ENCODE measurements at regions not wholly inside any gene's neighbourhood (a gene's known extent, or its start where the extent isn't known, plus 50 kb on each side); places are given as distances from the start of the nearest gene placed in this dataset.

DNA sequence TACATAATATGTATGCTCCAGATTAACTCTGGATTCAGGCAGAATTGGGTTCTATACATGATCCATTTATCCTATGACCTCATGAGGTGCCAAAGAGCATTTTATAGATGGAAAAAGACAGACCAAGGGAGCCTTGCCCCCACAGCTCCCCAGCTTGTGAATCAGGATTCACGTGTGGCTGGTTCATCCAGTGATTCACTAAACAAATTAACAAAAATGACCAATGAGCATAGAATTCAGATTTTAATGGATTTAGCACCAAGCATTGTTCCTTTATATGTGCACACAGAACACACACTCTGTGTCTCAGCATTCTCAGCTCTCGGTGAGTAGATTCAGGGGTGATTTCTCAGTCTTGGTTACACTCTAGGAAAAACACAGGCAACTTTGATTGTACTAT lies 51.7 kb upstream of the BARHL2 start:
- DNase-seq, result no peak
- Histone ChIP-seq H3K4me3 (no peak overlapping the region), H3K27me3 (no peaks in the 10 kb centered on the region), H3K27ac (no peak overlapping the region), H3K36me3 (no peaks in the 10 kb centered on the region), H3K9me3 (no peaks in the 10 kb centered on the region), H3K4me1 (no peaks in the 10 kb centered on the region)
- no peak for TF ChIP-seq POLR2A (IDR thresholded peaks at IDR 0.05)
- TF ChIP-seq, protein P1, sequence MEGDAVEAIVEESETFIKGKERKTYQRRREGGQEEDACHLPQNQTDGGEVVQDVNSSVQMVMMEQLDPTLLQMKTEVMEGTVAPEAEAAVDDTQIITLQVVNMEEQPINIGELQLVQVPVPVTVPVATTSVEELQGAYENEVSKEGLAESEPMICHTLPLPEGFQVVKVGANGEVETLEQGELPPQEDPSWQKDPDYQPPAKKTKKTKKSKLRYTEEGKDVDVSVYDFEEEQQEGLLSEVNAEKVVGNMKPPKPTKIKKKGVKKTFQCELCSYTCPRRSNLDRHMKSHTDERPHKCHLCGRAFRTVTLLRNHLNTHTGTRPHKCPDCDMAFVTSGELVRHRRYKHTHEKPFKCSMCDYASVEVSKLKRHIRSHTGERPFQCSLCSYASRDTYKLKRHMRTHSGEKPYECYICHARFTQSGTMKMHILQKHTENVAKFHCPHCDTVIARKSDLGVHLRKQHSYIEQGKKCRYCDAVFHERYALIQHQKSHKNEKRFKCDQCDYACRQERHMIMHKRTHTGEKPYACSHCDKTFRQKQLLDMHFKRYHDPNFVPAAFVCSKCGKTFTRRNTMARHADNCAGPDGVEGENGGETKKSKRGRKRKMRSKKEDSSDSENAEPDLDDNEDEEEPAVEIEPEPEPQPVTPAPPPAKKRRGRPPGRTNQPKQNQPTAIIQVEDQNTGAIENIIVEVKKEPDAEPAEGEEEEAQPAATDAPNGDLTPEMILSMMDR (IDR thresholded peaks at IDR 0.05), result no peak
- intact Hi-C loops (cut with DNase I; ENCODE audit: low total_unique reads), result no loop called here

DNA sequence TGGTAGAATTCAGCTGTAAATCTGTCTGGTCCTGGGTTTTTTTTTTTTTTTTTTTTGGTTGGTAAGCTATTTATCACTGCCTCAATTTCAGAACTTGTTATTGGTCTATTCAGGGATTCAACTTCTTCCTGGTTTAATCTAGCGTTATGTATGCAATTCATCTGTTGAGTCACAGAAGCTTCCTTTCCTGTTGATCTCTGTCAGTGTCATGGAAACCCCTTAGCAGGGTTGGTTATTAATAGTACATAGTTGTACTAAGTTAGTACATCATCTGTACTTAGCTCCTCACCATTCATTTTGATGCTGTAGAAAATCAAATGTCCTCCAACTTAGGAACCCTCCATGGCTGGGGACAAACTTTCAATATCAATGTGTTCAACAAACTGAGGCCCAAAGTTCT lies 51.0 kb upstream of the BARHL2 start:
- no peak overlapping the region for H3K27ac ChIP-seq
- no peak overlapping the region for H3K4me3 ChIP-seq
- TF ChIP-seq, protein P1 (IDR thresholded peaks at IDR 0.05), result no peak
- no peak for TF ChIP-seq POLR2A (IDR thresholded peaks at IDR 0.05)
- no peaks in the 10 kb centered on the region for H3K4me1 ChIP-seq
- no peaks in the 10 kb centered on the region for H3K27me3 ChIP-seq
- intact Hi-C loops (cut with DNase I; ENCODE audit: low total_unique reads), result no loop called here
- H3K36me3 ChIP-seq, result no peaks in the 10 kb centered on the region
- H3K9me3 ChIP-seq, result no peaks in the 10 kb centered on the region
- no peak for DNase-seq

All from uterus (tissue), 3 donors.